Astrocyte of the hippocampus (primary cell): ENCODE measurements at regions not wholly inside any gene's neighbourhood (a gene's known extent, or its start where the extent isn't known, plus 50 kb on each side); places are given as distances from the start of the nearest gene placed in this dataset.
"Not testable (repeated sequence)": the region's sequence is repeated elsewhere in the genome, so short reads cannot be mapped to it uniquely, and the experiment has no call there.

ENCODE experiments used
- DNase-seq: peaks from one replicate; pipeline ENCODE4 v3.0.0; 2011; ENCODE audit warnings: low read depth, low spot score

- DNase-seq: no peak
Measured at GRCh38 chr11:7874056-7874455, 57.0 kb downstream of the OR10A6 start.

GRCh38 chr11:7872890-7873289 is 58.2 kb downstream of the OR10A6 start:
- DNase-seq: no peak

DNA sequence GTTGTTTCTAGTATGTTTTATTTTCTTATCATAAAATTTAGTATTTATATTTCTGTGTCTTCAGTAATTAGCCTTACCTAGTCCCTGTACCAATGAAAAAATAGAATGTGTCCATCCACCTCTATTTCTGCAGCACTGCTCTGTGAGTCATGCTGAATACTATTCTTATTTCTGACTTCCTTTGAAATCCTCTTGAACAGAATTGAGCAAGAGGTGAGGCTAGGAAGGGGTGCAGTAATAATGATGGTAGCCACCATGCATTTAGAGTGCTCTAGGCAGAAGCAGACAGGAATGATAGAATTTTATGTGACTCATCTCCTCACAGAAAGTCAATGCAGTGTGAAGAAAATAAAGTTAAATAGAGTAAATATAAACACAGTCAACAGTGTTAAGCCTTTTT is 60.0 kb downstream of the OR10A6 start:
- DNase-seq: no peak

- peak; percentile 2 for DNase-seq
Measured at GRCh38 chr11:7869467-7869866, 61.6 kb downstream of the OR10A6 start.

DNA sequence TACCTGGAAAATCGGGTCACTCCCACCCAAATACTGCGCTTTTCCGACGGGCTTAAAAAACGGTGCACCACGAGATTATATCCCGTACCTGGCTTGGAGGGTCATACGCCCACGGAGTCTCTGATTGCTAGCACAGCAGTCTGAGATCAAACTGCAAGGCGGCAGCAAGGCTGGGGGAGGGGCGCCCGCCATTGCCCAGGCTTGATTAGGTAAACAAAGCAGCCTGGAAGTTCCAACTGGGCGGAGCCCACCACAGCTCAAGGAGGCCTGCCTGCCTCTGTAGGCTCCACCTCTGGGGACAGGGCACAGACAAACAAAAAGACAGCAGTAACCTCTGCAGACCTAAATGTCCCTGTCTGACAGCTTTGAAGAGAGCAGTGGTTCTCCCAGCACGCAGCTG is 64.5 kb upstream of the OR5P2 start:
- not testable (repeated sequence) for DNase-seq

DNA sequence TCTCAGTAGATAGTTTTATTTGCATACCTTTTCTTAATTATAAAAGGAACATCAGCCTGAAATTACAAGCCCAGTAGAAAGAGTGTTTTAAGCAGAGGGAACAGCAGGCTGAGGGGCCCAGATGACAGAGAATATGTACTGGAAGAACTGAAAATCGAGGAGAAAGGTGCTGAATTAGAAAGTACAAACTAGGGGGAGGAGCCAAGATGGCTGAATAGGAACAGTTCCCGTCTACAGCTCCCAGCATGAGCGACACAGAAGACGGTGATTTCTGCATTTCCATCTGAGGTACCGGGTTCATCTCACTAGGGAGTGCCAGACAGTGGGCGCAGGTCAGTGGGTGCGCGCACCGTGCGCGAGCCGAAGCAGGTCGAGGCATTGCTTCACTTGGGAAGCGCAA is 64.1 kb upstream of the OR5P2 start:
- not testable (repeated sequence) for DNase-seq

DNA sequence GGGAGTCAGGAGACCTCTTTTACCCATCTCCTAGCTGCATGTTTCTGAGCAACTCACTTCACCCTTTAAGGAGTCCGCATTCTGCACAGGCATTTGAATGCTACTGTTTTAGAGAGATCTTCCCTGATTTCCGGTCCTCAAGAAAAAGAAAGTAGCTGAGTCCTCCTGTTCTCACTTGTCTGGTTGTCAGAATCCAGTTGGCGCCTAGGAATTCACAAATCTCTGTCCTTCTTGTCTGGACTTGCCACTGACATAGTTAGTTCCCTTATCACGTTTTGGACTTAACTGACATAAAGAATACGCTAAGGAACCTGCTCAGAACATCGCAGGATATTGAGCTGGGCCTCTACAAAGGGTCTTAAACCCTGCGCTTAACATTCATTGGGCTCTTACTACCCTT is 61.3 kb upstream of the OR5P2 start:
- no peak for DNase-seq

DNA sequence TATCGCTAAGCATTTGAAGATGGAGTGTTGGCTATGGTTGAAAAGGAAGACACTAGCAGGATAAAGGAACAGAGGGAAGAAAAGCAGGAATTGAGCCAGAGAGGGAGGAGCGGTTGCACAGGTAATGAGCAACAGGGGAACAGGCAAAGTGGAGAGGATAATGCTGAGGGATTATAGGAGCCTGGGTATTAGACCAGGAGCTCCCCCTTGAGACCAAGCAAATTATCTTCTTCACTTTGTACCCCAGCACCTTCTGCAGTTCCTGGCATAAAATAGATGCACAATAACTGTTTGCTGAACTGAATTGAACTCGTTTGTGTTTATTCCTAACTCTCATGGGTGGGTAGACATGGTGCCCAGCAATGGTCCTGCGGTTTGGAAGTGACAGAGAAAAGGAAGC is 54.6 kb upstream of the OR5P2 start:
- DNase-seq: no peak

- no peak for DNase-seq
Measured at GRCh38 chr11:7849018-7849417, 52.3 kb upstream of the OR5P2 start.
